HS-5 (cell line): ENCODE measurements at regions not wholly inside any gene's neighbourhood (a gene's known extent, or its start where the extent isn't known, plus 50 kb on each side); places are given as distances from the start of the nearest gene placed in this dataset.

Experiments
- DNase-seq: peaks from one replicate; pipeline ENCODE4 v3.0.0-alpha.2; 2012; ENCODE audit warnings: low read depth

DNA sequence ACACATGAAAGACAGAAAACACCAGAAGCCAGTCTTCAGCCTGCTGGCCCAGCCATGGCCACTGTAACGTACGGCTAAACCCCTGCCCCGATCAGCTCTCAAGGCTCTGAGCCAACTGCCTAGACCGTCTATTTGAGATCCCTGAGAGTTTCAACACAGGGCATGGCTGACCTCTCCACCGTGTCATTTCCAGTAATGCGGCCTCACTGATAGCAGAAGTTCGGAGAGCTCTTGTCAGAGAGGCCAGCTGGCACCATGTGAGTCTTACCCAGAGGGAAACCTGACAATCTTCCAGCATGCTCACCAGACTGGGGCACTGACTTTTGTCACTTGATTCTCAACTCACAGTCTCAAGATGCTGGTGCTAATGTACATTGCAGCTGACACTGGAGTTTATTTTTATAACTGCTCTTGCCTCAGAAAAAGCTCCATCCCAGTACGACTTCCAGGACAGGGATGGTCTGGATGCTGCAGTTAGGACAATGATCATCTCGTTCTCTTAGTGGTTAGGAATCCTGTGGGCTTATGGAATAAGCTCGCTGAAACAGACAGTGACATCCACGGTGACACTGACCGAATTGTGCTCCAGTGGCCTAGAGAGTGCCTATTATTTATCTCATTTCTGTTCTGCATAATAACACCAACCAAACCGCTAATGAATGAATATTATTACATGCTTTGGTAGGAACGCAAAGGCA, 372.7 kb downstream of the ICE1 start:
- DNase-seq: no peak

GRCh38 chr5:5794118-5794560, 371.7 kb downstream of the ICE1 start:
- no peak for DNase-seq

DNA sequence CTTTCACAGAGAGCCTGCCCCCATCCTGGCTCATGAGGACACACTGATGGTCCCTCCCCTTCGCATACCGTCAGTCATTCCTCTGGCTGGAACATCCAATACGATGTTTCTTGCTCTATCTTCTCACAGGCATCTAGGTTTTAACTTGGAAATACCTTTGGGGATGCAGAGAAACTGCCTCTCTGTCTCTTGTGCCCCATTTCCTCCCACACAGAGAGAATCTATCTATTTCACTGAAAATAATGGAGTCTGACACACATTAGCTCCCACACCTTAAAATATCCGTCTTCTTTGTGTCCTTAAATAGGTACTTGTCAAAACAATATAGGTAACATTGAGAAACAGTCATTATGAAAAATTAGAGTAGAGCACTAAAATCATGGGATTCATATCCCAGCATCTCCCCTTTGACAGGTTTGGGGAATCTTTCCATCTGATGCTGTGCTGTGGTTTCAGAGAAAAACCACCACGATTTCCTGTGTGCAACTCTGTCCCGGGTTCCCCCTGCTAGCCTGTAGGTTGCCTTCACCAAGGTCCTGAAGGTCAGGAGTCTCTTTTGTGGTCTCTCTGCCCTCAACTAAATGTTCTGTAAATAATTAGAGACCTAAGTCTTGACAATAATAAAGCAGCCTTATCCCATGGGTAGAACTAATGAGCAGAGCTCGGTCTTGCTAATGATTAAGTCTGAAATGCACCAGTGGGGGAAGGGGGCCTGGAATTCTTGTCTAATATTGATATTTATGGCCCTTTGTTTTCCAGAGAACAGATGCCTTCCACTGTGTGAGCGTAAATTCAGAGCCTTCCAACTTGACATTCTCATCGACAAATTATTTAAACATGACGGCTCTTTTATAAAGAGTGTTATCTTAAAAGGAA, 371.0 kb downstream of the ICE1 start:
- DNase-seq: no peak

GRCh38 chr5:5792106-5792505, 369.6 kb downstream of the ICE1 start:
- no peak for DNase-seq

GRCh38 chr5:5788793-5789192, 366.3 kb downstream of the ICE1 start:
- DNase-seq: no peak

GRCh38 chr5:5787373-5787772, 364.9 kb downstream of the ICE1 start:
- no peak for DNase-seq

- DNase-seq: no peak
Observed at GRCh38 chr5:5784101-5784500, 361.6 kb downstream of the ICE1 start.

GRCh38 chr5:5783021-5783420, 360.5 kb downstream of the ICE1 start:
- DNase-seq: no peak

DNA sequence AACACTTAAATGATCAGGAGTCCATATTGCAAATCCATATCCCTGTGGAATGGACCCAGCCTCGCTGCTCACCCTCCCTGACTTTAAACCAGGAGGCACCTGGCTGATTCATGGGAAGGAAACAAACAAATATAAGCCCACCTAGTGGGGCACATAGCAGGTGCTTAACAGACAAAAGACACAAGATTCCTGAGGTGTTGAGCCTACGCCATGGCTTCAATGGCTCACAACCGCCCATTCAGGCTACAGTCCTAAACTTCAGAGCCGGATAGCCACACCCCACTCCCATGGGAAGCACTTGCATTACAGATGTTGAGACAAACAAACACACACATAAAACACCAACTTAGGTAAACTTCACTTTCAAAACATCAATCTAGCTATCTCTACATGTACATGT, 359.9 kb downstream of the ICE1 start:
- DNase-seq: no peak

DNA sequence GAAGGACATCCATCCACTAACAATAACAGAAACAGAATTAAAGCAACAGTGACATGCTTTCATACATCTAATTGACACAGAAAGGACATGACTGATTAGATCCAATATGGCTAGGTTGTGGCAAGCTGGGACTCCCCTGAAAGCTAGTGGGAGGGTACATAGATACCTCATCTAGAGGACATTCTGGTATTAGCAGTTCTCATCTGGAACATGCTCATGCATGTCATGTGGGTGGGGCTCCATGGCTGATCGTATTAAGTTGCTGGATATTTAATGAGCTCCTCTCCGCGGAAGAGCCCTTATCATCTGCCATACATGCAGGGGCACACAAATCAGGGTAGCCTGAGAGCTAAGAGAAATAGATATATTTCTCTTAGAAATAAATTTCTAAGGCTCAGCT, 358.9 kb downstream of the ICE1 start:
- no peak for DNase-seq

GRCh38 chr5:5780253-5780652, 357.8 kb downstream of the ICE1 start:
- no peak for DNase-seq

DNA sequence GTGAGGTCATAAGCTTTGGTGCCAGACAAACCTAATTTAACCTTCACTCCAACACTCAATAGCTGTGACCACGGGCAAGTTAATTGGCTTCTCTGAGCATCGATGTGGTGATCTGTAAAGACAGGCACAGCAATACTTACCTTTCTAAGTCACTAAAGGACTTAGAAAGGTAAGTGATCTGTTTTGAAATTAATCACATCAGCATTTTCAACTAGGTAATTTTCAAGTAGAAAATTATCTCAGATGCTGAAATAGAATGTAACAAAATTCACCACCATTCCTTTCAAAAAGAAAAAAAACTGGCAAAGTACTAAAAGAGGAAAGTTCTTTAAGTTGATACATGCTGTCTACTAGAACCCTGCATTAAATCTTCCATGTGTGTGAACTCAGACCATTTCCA, 354.5 kb downstream of the ICE1 start:
- DNase-seq: no peak

- no peak for DNase-seq
Observed at GRCh38 chr5:5772202-5772601, 349.7 kb downstream of the ICE1 start.

- no peak for DNase-seq
Observed at GRCh38 chr5:5770825-5771224, 348.3 kb downstream of the ICE1 start.

GRCh38 chr5:5767286-5767928, 344.9 kb downstream of the ICE1 start:
- DNase-seq: no peak

GRCh38 chr5:5765066-5765850, 342.8 kb downstream of the ICE1 start:
- no peak for DNase-seq

DNA sequence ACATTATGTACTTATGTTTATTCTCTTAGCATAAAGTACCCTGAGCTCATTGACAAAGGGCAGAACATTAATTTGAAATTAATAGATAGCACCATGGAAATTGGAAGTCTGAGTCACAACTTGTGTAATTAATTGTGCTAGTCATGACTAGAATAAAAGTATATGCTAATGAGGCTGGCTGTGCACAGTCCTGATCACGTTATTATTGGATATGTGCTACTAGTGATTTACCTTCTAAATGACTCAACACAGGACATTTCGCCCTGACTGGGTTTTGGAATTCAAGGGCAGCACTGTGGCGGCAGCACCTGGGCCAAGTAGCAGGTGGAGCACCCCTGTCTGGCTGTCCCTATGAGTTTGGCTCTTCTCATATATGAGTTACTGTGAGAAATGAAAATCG, 341.8 kb downstream of the ICE1 start:
- no peak for DNase-seq

DNA sequence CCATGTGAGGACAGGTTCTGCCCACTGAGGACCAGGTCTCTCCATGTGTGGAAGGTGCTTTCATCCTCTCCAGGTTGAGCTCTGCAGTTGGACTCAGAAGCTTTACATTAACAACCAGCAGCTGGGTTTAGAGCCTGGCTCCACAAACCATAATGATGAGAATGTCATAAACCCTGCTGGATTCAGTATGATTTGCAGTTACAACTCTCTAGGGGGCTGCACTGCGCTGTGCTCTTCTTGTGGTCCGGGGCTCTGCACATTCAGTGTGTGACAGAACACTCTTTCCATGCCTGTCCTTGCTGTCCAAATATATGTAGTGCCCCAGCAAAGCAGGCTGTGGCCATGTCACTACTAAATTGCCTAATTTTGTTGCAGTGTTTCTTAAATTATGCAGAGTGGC, 334.3 kb downstream of the ICE1 start:
- no peak for DNase-seq

GRCh38 chr5:5755888-5756287, 333.4 kb downstream of the ICE1 start:
- no peak for DNase-seq

DNA sequence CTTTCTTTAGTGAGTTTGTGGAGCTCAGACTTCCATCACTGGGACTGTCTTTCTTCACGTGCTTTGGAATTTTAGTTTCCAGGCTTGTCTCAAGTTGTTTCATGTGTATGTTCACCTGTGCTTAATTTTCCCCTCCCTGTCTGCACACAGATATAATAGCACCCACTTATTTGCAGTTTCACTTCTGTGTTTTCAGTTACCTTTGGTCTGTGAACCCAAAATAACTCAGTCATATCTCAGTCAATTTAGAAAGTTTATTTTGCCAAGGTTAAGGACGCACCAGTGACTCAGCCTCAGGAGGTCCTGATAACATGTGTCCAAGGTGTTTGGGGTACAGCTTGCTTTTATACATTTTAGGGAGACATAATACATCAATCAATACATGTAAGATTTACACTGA, 330.4 kb downstream of the ICE1 start:
- DNase-seq: no peak

GRCh38 chr5:5751987-5752386, 329.5 kb downstream of the ICE1 start:
- no peak for DNase-seq

DNA sequence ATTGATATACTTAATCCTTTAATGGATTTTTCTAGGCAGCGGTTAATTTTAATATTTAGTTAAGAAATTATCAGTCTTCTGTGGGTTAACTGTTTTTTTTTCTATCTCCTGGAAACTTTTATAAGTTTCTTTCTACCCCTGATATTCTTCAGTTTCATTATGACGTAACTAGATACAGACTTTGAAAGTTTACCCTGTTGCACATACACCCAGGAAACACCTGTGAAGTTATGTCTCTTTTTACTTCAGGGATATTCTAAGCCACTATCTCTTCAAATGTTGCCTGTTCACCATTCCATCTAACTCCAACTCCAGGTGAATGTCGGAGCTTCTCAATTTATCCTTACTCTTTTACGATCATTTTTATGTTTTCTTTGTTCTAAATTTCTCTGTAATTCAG, 329.0 kb downstream of the ICE1 start:
- no peak for DNase-seq
